Lower lobe of right lung (tissue), 2 donors: ENCODE measurements at regions not wholly inside any gene's neighbourhood (a gene's known extent, or its start where the extent isn't known, plus 50 kb on each side); places are given as distances from the start of the nearest gene placed in this dataset.
"Not testable (repeated sequence)": the region's sequence is repeated elsewhere in the genome, so short reads cannot be mapped to it uniquely, and the experiment has no call there.

Experiments used
- ATAC-seq, 2 donors: fragments of 200-7000 bp; cut with Tn5 transposase; one replicate each; pipeline ENCODE4 v1.9.1; 2020 to 2022; ENCODE audit warnings: mild to moderate bottlenecking in 2 of 2, moderate library complexity in 2 of 2
- DNase-seq: peaks from one replicate; pipeline ENCODE4 v3.0.0-alpha.2; 2020
- H3K27ac ChIP-seq: fragments of 200-600 bp; one replicate; pipeline ENCODE4 v1.8.0; 2022
- H3K27me3 ChIP-seq: fragments of 200-600 bp; one replicate; pipeline ENCODE4 v1.8.0; 2022; ENCODE audit warnings: low read depth
- H3K36me3 ChIP-seq: fragments of 200-600 bp; one replicate; pipeline ENCODE4 v1.8.0; 2022; ENCODE audit warnings: mild to moderate bottlenecking
- H3K4me1 ChIP-seq: fragments of 200-600 bp; one replicate; pipeline ENCODE4 v1.8.0; 2022
- H3K4me3 ChIP-seq: fragments of 200-600 bp; one replicate; pipeline ENCODE4 v1.8.0; 2022; ENCODE audit warnings: mild to moderate bottlenecking
- H3K9me3 ChIP-seq: fragments of 200-600 bp; one replicate; pipeline ENCODE4 v1.8.0; 2022
- CTCF ChIP-seq: fragments of 200-600 bp; IDR thresholded peaks from one replicate; pipeline ENCODE4 v1.8.0; 2022; ENCODE audit warnings: antibody characterized with exemption, mild to moderate bottlenecking
- intact Hi-C: fragments of 100-400 bp; cut with DNase I; formaldehyde crosslinking; loops from one replicate; pipeline ENCODE4 v1.11.0; 2022
- donor health status: DM: no; HTN: yes; CAD: no; lungs with severe emphysema.

GRCh38 chr5:156221816-156222215, 105.1 kb upstream of the SGCD start:
- no peaks in the 10 kb centered on the region for H3K4me1 ChIP-seq
- H3K4me3 ChIP-seq, result no peak overlapping the region
- no peaks in the 10 kb centered on the region for H3K27me3 ChIP-seq
- ATAC-seq (no peak), DNase-seq (no peak)
- H3K36me3 ChIP-seq, result no peaks in the 10 kb centered on the region
- no peak for TF ChIP-seq CTCF
- H3K9me3 ChIP-seq, result no peaks in the 10 kb centered on the region
- intact Hi-C loops, result no loop called here
- no peak overlapping the region for H3K27ac ChIP-seq

- DNase-seq (no peak), ATAC-seq (no peak)
- H3K27ac ChIP-seq, result no peak overlapping the region
- H3K36me3 ChIP-seq, result no peaks in the 10 kb centered on the region
- H3K4me3 ChIP-seq, result no peak overlapping the region
- no peak for TF ChIP-seq CTCF
- intact Hi-C loops, result no loop called here
- H3K4me1 ChIP-seq, result no peaks in the 10 kb centered on the region
- H3K27me3 ChIP-seq, result no peaks in the 10 kb centered on the region
- H3K9me3 ChIP-seq, result no peaks in the 10 kb centered on the region
Observed at GRCh38 chr5:156223547-156223946, 103.4 kb upstream of the SGCD start.

GRCh38 chr5:156226485-156226884, 100.5 kb upstream of the SGCD start:
- H3K4me3 ChIP-seq, H3K9me3 ChIP-seq: not testable (repeated sequence)

GRCh38 chr5:156230887-156231286, 96.1 kb upstream of the SGCD start:
- no peaks in the 10 kb centered on the region for H3K36me3 ChIP-seq
- DNase-seq, result no peak
- H3K27me3 ChIP-seq, result no peaks in the 10 kb centered on the region
- H3K4me1 ChIP-seq, result no peaks in the 10 kb centered on the region
- H3K27ac ChIP-seq, result no peak overlapping the region
- H3K4me3 ChIP-seq, result no peak overlapping the region
- no peaks in the 10 kb centered on the region for H3K9me3 ChIP-seq
- intact Hi-C loops, result no loop called here
- TF ChIP-seq CTCF, result no peak
- ATAC-seq, result no peak

More at GRCh38 chr5:156226485-156226884, 100.5 kb upstream of the SGCD start:
- DNase-seq, intact Hi-C loops, H3K36me3 ChIP-seq, H3K27me3 ChIP-seq, H3K27ac ChIP-seq, ATAC-seq, H3K4me1 ChIP-seq: not testable (repeated sequence)

- no peaks in the 10 kb centered on the region for H3K4me1 ChIP-seq
- no peaks in the 10 kb centered on the region for H3K27me3 ChIP-seq
- TF ChIP-seq CTCF, result no peak
- no peak for ATAC-seq
- DNase-seq, result no peak
- H3K36me3 ChIP-seq, result no peaks in the 10 kb centered on the region
- intact Hi-C loops, result no loop called here
- H3K4me3 ChIP-seq, result no peak overlapping the region
- no peak overlapping the region for H3K27ac ChIP-seq
- H3K9me3 ChIP-seq, result no peaks in the 10 kb centered on the region
Observed at GRCh38 chr5:156232251-156232869, 94.6 kb upstream of the SGCD start.

GRCh38 chr5:156237361-156237760, 89.6 kb upstream of the SGCD start:
- intact Hi-C loops, result no loop called here
- TF ChIP-seq CTCF, result no peak
- Histone ChIP-seq H3K36me3 (no peaks in the 10 kb centered on the region), H3K9me3 (no peaks in the 10 kb centered on the region), H3K27me3 (no peaks in the 10 kb centered on the region), H3K27ac (no peak overlapping the region), H3K4me3 (no peak overlapping the region), H3K4me1 (no peaks in the 10 kb centered on the region)
- ATAC-seq (no peak), DNase-seq (no peak)
